Activated CD8-positive, alpha-beta T cell treated with anti-CD3 and anti-CD28 coated beads for 36 hours (primary cell): ENCODE measurements at regions not wholly inside any gene's neighbourhood (a gene's known extent, or its start where the extent isn't known, plus 50 kb on each side); places are given as distances from the start of the nearest gene placed in this dataset.

Experiments
- ATAC-seq: fragments of 200-7000 bp; cut with Tn5 transposase; one replicate; pipeline ENCODE4 v1.10.0; 2021; ENCODE audit warnings: mild to moderate bottlenecking, moderate library complexity
- CTCF ChIA-PET: fragments of 350-600 bp; sonication (Branson Sonifier 250); formaldehyde crosslinking; loops from one replicate; lab custom pipeline; 2021; ENCODE audit warnings: antibody characterized with exemption; lab: Charles Lee
- POLR2A ChIA-PET: fragments of 350-600 bp; sonication (Branson Sonifier 250); formaldehyde crosslinking; loops from one replicate; lab custom pipeline; 2021; ENCODE audit warnings: antibody characterized with exemption; lab: Charles Lee
- DNase-seq: peaks from one replicate; pipeline ENCODE4 v3.0.0-alpha.2; 2020
- H3K27ac Mint-ChIP-seq: one replicate; pipeline ENCODE4 v1.8.0; 2021; ENCODE audit warnings: mild to moderate bottlenecking, mixed read lengths
- H3K27me3 Mint-ChIP-seq: one replicate; pipeline ENCODE4 v1.8.0; 2021; ENCODE audit warnings: mixed read lengths
- H3K36me3 Mint-ChIP-seq: one replicate; pipeline ENCODE4 v1.8.0; 2021; ENCODE audit warnings: low read depth, mixed read lengths
- H3K4me1 Mint-ChIP-seq: one replicate; pipeline ENCODE4 v1.8.0; 2021; ENCODE audit warnings: low read depth, mixed read lengths
- H3K4me3 Mint-ChIP-seq: one replicate; pipeline ENCODE4 v1.8.0; 2021; ENCODE audit warnings: mild to moderate bottlenecking, moderate library complexity, mixed read lengths
- H3K9me3 Mint-ChIP-seq: one replicate; pipeline ENCODE4 v1.8.0; 2021; ENCODE audit warnings: mixed read lengths
- CTCF ChIP-seq: fragments of 200-600 bp; IDR thresholded peaks from one replicate; pipeline ENCODE4 v1.8.0; 2022; ENCODE audit warnings: antibody characterized with exemption, mild to moderate bottlenecking
- intact Hi-C: fragments of 100-400 bp; cut with micrococcal nuclease; formaldehyde crosslinking; loops from one replicate; pipeline ENCODE4 v1.10.0; 2022

DNA sequence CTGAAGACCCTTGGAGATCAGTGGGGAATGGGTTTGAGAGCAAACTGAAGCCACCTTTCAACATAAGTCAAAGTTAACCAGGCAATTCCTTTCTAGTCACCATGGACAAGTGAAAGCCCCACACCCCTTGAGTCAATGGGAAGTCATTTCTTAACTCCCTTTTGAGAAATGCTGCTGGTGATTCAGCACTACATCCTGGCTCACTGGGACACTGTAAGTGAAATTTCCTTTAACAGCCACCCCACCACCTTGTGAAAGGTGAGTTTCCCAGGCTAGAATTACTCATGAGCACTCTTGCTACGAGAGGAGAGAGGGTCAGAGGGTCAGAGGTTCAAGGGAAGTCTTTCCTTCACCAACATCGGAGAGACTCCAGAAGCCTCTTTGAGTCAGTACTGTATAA lies 93.3 kb upstream of the MARCKS start:
- intact Hi-C loops, result no loop called here

GRCh38 chr6:113765909-113766308 lies 91.2 kb upstream of the MARCKS start:
- ATAC-seq, result no peak
- Mint-ChIP-seq H3K4me1 (peaks cover 5% of the 10 kb centered on the region), H3K27me3 (peaks cover 3% of the 10 kb centered on the region), H3K9me3 (no peaks in the 10 kb centered on the region), H3K27ac (no peak overlapping the region), H3K36me3 (no peaks in the 10 kb centered on the region), H3K4me3 (no peak overlapping the region)
- no peak for TF ChIP-seq CTCF
- POLR2A ChIA-PET, result no interaction called here
- intact Hi-C loops, result no loop called here
- CTCF ChIA-PET, result interaction anchor here (1.0 kb wide), 1 partner anchor 14 kb away, joined by 3 read pairs; no protein-coding TSS in a partner anchor
- DNase-seq, result no peak

More for the DNA sequence above, 93.3 kb upstream of the MARCKS start:
- Mint-ChIP-seq H3K4me3 (no peak overlapping the region), H3K36me3 (no peaks in the 10 kb centered on the region), H3K27ac (no peak overlapping the region), H3K9me3 (no peaks in the 10 kb centered on the region), H3K4me1 (peaks cover 5% of the 10 kb centered on the region), H3K27me3 (no peaks in the 10 kb centered on the region)
- CTCF ChIA-PET, result no interaction called here
- no peak for TF ChIP-seq CTCF
- ATAC-seq (no peak), DNase-seq (no peak)
- POLR2A ChIA-PET, result no interaction called here

- DNase-seq, result no peak
- ChIA-PET POLR2A (no interaction called here), CTCF (no interaction called here)
- H3K36me3 Mint-ChIP-seq, result no peaks in the 10 kb centered on the region
- intact Hi-C loops, result no loop called here
- H3K27me3 Mint-ChIP-seq, result peaks cover 3% of the 10 kb centered on the region
- H3K4me3 Mint-ChIP-seq, result no peak overlapping the region
- no peak for ATAC-seq
- peaks cover 5% of the 10 kb centered on the region for H3K4me1 Mint-ChIP-seq
- H3K27ac Mint-ChIP-seq, result no peak overlapping the region
- TF ChIP-seq CTCF, result no peak
- H3K9me3 Mint-ChIP-seq, result no peaks in the 10 kb centered on the region
Measured at GRCh38 chr6:113767985-113768384, 89.2 kb upstream of the MARCKS start.

- Mint-ChIP-seq H3K36me3 (no peaks in the 10 kb centered on the region), H3K4me3 (no peak overlapping the region), H3K4me1 (no peaks in the 10 kb centered on the region), H3K27ac (no peak overlapping the region), H3K27me3 (peaks cover 6% of the 10 kb centered on the region), H3K9me3 (no peaks in the 10 kb centered on the region)
- TF ChIP-seq CTCF, result no peak
- ChIA-PET POLR2A (no interaction called here), CTCF (no interaction called here)
- DNase-seq (no peak), ATAC-seq (no peak)
- intact Hi-C loops, result no loop called here
Measured at GRCh38 chr6:113772961-113773360, 84.2 kb upstream of the MARCKS start.

DNA sequence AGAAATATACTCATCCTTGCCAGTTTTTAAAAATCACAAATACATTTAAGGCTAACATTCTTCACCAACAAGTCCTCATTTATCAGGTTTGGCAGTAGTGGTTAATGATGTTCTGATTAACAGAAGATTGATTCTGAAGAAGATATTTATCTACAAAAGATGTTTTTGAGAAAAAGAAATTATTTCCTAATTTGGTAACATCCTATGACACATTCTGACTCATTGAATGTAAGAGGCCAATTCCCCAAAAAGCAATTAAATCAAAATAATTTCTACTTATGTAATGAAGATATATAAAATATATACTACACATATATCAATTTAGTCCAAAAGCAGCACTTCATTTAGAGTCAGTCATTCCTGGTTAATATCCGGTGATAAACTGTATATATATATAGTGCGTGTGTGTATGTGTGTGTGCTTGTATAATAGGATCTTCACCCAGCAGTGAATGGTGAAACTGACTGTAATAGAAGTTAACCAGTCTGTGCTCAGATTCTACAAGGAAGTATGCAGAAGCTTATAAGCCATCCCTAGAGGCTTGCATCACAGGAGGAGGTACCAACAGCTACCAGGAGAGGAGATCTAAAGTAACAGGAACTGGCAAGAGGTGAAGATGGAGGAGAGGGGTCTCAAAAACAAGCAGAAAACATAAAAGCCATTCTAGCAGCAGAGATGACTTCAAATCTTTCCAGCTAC lies 82.9 kb upstream of the MARCKS start:
- POLR2A ChIA-PET, result no interaction called here
- CTCF ChIA-PET, result no interaction called here
- TF ChIP-seq CTCF, result no peak
- no peaks in the 10 kb centered on the region for H3K36me3 Mint-ChIP-seq
- peaks cover 5% of the 10 kb centered on the region for H3K27me3 Mint-ChIP-seq
- intact Hi-C loops, result no loop called here
- no peak for ATAC-seq
- H3K9me3 Mint-ChIP-seq, result no peaks in the 10 kb centered on the region
- H3K4me3 Mint-ChIP-seq, result no peak overlapping the region
- no peak for DNase-seq
- H3K4me1 Mint-ChIP-seq, result no peaks in the 10 kb centered on the region
- no peak overlapping the region for H3K27ac Mint-ChIP-seq
